Fibroblast of pulmonary artery (primary cell): ENCODE measurements at regions not wholly inside any gene's neighbourhood (a gene's known extent, or its start where the extent isn't known, plus 50 kb on each side); places are given as distances from the start of the nearest gene placed in this dataset.

Experiments
- DNase-seq: peaks from one replicate; pipeline ENCODE4 v3.0.0-alpha.2; 2010; ENCODE audit warnings: low read depth
- H3K4me3 ChIP-seq: replicated peaks from 2 replicates; pipeline ENCODE4 v1.5.1; 2011; ENCODE audit warnings: low read depth, mild to moderate bottlenecking, control low read depth, low read length, moderate library complexity
- TF ChIP-seq, protein P1 (sequence below): IDR thresholded peaks from 2 replicates; pipeline ENCODE4 v1.5.1; 2011; ENCODE audit warnings: mild to moderate bottlenecking, control low read depth, low read length, inconsistent platforms; ENCODE audit errors: missing control alignments

DNA sequence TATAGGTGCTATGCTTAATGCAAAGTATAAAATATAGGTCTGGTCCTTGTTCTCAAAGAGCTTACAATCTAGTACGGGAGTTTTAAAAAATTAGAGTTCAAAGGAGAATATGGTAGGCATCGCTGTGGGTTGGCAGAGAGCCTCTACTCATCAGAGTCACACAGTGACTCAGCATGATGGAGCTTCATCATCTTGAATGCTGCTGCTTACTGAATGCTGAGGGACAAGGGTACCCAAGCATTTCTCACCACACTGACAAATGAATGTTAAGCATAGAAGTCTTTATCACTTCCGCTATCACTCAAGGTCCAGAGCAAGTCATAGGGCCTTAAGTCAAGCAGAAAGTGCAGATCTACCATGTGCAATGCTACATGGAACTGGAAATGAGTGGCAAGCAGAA is 268.6 kb upstream of the IGFBP7 start:
- TF ChIP-seq, protein P1, sequence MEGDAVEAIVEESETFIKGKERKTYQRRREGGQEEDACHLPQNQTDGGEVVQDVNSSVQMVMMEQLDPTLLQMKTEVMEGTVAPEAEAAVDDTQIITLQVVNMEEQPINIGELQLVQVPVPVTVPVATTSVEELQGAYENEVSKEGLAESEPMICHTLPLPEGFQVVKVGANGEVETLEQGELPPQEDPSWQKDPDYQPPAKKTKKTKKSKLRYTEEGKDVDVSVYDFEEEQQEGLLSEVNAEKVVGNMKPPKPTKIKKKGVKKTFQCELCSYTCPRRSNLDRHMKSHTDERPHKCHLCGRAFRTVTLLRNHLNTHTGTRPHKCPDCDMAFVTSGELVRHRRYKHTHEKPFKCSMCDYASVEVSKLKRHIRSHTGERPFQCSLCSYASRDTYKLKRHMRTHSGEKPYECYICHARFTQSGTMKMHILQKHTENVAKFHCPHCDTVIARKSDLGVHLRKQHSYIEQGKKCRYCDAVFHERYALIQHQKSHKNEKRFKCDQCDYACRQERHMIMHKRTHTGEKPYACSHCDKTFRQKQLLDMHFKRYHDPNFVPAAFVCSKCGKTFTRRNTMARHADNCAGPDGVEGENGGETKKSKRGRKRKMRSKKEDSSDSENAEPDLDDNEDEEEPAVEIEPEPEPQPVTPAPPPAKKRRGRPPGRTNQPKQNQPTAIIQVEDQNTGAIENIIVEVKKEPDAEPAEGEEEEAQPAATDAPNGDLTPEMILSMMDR = no peak
- H3K4me3 ChIP-seq = no peak overlapping the region
- peak; percentile 15 for DNase-seq

DNA sequence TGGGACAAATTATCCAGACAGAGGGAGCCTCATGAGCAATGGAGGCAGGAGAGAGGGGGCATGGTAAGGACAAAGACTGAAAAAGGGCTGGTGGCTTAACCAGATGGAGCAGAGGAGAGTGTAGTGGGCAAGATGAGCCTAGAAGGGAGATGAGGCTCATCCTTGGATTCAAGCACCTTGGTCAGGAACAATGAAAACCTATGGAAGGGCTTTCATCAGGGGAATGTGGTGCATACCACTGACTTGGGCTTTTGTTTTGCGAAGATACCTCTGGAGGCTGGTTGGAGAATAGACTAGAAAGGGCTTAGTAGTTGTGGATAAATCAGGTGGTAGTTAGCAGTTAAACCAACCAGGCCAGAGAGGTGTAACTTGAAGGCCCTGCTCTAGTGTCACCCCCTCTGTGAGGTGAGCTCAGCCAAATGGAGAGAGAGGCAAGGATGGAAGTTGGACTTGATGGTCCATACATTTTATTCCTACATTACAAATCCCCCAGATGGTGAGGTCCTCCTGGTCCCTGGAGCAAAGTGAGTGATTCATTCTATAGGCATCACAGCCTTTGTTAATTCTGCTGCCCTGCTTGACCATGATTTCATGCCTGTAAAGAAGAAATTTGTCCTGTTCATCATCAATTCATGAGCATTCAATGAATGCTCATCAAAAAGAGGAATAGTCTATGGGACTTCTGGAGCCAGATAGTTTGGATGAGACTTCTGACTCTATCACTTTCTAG is 264.8 kb upstream of the IGFBP7 start:
- no peak overlapping the region for H3K4me3 ChIP-seq
- no peak for DNase-seq
- TF ChIP-seq, protein P1 = no peak

DNA sequence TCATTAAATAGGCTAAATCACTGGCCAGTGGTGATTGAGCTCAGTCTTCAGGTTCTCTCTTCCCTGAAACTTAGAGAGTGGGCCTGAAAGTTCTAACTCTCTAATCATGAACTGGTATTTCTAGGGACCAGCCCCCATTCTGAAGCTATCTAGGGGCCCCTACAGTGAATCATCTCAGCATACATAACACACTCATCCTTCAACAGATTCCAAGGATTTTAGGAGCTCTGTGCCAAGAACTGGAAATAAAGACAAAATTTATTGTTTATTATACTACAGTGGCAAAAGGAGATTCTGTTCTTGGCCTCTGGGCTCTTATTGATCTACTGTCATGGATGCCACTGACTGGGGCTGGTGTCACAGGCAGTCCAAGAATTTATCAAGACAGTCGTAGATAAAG is 263.8 kb upstream of the IGFBP7 start:
- TF ChIP-seq, protein P1 = no peak
- no peak overlapping the region for H3K4me3 ChIP-seq
- no peak for DNase-seq

DNA sequence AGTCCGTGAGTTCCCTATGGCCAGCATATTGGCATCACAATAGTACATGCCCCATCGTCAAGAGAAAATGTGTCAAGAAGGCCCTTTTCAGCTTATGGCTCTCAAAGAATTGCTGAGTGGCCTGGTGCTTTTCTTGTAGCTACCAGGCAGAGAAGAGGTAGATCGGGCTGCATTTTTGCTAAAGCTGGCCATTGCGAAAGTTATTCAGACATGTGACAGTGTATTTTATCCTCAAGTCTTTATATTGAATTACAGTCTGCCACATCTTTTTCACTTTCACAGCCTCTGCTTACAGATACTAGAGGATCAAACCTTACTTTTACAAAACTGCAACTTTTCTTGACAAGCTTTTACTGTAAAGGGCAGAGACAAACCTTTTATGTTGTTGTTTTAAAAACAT is 261.5 kb upstream of the IGFBP7 start:
- no peak overlapping the region for H3K4me3 ChIP-seq
- TF ChIP-seq, protein P1 = no peak
- DNase-seq = no peak

DNA sequence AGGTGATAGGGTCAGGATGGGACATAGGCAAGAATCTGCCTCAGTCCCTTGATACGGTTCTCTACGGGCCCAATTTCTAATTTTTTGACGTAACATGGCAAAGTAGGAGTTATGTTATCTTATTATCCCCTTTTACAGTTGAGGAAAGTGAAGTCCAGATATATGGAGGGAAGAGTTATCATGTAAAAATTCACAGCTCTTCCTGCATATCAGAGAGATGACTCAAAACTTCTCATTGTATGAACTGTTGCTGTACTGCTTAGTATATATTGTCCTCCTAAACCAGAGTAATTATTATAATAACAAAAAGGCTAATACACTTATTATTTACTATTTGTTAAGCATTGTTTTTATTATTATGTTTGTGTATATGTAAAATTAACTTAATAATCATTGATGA is 260.5 kb upstream of the IGFBP7 start:
- no peak for DNase-seq
- TF ChIP-seq, protein P1 = no peak
- H3K4me3 ChIP-seq = no peak overlapping the region

DNA sequence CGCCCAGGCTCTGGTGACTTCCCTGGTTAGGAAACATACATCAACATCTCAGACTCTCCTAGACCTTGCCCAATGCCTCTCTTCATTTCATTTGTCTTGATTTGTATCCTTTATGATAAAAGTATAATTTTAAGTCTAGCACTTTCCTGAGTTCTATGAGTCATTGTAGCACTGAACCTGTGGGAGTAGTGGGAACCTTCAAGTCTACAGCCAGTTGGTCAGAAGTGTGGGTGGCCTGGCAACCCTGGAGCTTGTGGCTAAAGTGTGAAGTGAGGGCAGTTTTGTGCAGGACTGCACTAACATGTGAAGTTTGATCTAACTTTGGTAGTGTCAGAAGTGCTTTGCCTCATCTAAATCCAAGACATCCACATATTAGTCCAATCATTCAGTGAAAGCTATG is 259.3 kb upstream of the IGFBP7 start:
- H3K4me3 ChIP-seq = no peak overlapping the region
- DNase-seq = peak; percentile 20
- TF ChIP-seq, protein P1 = no peak

DNA sequence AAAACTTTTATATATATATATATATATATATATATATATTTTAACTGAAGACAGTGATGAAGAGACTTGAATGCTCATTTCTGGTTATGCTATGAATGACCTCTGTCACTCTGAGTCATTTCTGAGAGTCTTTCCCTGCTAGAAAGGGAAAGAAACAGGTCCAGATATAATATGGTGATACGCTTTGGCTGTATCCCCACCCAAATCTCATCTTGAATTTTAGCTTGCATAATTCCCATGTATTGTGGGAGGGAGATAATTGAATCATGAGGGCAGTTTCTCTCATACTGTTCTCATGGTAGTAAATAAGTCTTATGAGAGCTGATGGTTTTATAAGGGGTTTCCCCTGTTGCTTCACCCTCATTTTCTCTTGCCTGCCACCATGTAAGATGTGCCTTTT is 254.1 kb upstream of the IGFBP7 start:
- DNase-seq = no peak
- TF ChIP-seq, protein P1 = no peak
- no peak overlapping the region for H3K4me3 ChIP-seq
